Endothelial cell of umbilical vein (primary cell): ENCODE measurements at regions not wholly inside any gene's neighbourhood (a gene's known extent, or its start where the extent isn't known, plus 50 kb on each side); places are given as distances from the start of the nearest gene placed in this dataset.

ENCODE experiments used
- EZH2 ChIP-seq: IDR thresholded peaks from 2 replicates; pipeline ENCODE4 v1.6.1; 2012; ENCODE audit warnings: borderline replicate concordance, low read depth, mild to moderate bottlenecking, moderate library complexity, low read length, inconsistent platforms; ENCODE audit not compliant: severe bottlenecking
- GATA2 ChIP-seq: IDR thresholded peaks from 2 replicates; pipeline ENCODE4 v1.7.0; 2011; ENCODE audit warnings: low read depth, mild to moderate bottlenecking, moderate library complexity, mixed read lengths, low read length; ENCODE audit not compliant: insufficient read length, insufficient read depth
- POLR2A ChIP-seq: IDR thresholded peaks from 2 replicates; pipeline ENCODE4 v1.6.1; 2012; ENCODE audit warnings: low read depth, mild to moderate bottlenecking, control low read depth, low read length
- POLR2AphosphoS5 ChIP-seq: IDR thresholded peaks from 2 replicates; pipeline ENCODE4 v1.6.1; 2012; ENCODE audit warnings: low read depth, mild to moderate bottlenecking, control low read depth, low read length, moderate library complexity; ENCODE audit not compliant: insufficient read depth
- TF ChIP-seq, protein P1 (sequence below), 2 donors: IDR thresholded peaks; 1 replicate in 1 of 2; 2 replicates in 1 of 2; pipeline ENCODE4 v1.5.1; 2011; ENCODE audit warnings: low read length in 2 of 2, mild to moderate bottlenecking in 2 of 2, moderate library complexity in 2 of 2, control low read depth in 1 of 2, inconsistent platforms in 1 of 2, low read depth in 1 of 2; ENCODE audit not compliant: insufficient read depth in 1 of 2; ENCODE audit errors: extremely low read depth in 1 of 2

DNA sequence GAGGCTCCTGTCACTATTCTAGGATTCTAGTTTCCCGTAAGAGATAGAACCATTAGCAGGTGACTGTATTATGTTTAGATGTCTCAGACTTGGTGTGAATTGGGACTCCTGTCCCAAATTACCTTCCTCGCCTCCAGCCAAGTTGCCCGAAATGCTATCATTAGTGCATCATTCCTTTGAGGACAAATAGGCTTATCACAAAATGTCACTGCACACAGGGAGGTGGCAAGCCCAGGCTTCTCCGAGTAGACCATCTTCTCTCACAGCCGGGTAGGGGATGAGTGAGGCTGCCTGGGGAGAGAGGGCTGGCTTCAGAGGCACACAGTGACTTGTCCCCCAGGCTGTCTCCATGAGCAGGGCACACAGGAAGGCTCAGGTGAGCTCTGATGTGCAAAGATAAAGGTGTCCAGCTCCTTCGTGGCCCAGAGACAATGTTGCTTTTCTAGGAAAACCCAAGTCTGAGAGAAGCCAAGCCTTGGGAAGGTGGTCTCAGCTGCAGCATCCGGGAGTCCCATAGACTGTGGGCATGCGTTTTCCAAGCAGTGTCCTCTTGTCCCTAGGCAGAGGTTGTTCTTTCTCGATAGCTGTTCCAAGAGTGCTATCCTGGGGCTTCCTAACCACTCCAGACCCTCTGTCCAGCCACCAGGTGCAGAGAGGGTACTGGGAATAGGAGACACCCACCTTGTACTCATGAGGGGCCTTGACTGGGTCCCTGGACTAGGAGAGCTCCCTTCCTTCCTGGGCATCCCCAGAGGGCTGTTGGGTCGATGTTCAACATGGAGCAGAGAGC, 163.1 kb upstream of the TSHZ3 start:
- TF ChIP-seq, protein P1, sequence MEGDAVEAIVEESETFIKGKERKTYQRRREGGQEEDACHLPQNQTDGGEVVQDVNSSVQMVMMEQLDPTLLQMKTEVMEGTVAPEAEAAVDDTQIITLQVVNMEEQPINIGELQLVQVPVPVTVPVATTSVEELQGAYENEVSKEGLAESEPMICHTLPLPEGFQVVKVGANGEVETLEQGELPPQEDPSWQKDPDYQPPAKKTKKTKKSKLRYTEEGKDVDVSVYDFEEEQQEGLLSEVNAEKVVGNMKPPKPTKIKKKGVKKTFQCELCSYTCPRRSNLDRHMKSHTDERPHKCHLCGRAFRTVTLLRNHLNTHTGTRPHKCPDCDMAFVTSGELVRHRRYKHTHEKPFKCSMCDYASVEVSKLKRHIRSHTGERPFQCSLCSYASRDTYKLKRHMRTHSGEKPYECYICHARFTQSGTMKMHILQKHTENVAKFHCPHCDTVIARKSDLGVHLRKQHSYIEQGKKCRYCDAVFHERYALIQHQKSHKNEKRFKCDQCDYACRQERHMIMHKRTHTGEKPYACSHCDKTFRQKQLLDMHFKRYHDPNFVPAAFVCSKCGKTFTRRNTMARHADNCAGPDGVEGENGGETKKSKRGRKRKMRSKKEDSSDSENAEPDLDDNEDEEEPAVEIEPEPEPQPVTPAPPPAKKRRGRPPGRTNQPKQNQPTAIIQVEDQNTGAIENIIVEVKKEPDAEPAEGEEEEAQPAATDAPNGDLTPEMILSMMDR (IDR thresholded peaks at IDR 0.05; ENCODE audit: extremely low read depth in 1 of 2, insufficient read depth in 1 of 2, low read depth in 1 of 2, low read length in 2 of 2): no peak
- no peak for TF ChIP-seq POLR2AphosphoS5
- TF ChIP-seq EZH2: no peak
- TF ChIP-seq POLR2A: no peak
- no peak for TF ChIP-seq GATA2
